ENCODE measurements at regions not wholly inside any gene's neighbourhood (a gene's known extent, or its start where the extent isn't known, plus 50 kb on each side); places are given as distances from the start of the nearest gene placed in this dataset.

- Histone ChIP-seq H3K36me3 (no peaks in the 10 kb centered on the region), H3K27me3 (replicated peaks in 1 of 7) (no peaks in the 10 kb centered on the region), H3K4me1 (no peaks in the 10 kb centered on the region), H3K9me3 (peaks cover 0 to 8% (median 0%) of the 10 kb centered on the region in 8 donors), H3K4me3 (no peak overlapping the region), H3K27ac (no peak overlapping the region)
- TF ChIP-seq POLR2A (IDR thresholded peaks at IDR 0.05) (no peak), POLR2AphosphoS5 (IDR thresholded peaks at IDR 0.05) (no peak), CTCF (IDR thresholded peaks at IDR 0.05 in 8 of 11, conservative IDR thresholded peaks at IDR 0.05 in 3 of 11) (no peak)
- 74 to 88% (median 88%) methylated on average over 2 of the region's 2 CpGs for WGBS, 5 donors
- intact Hi-C loops (cut with DNase I; ENCODE audit: low total_unique reads): no loop called here
- DNase-seq: no peak
Measured at GRCh38 chr20:6253396-6253795, 130.6 kb upstream of the FERMT1 start.

GRCh38 chr20:6245436-6245835 lies 122.6 kb upstream of the FERMT1 start:
- intact Hi-C loops (cut with DNase I; ENCODE audit: low total_unique reads): no loop called here
- no peak for TF ChIP-seq POLR2A (IDR thresholded peaks at IDR 0.05)
- no peak for TF ChIP-seq CTCF (IDR thresholded peaks at IDR 0.05 in 8 of 11, conservative IDR thresholded peaks at IDR 0.05 in 3 of 11)
- TF ChIP-seq POLR2AphosphoS5 (IDR thresholded peaks at IDR 0.05): no peak
- Histone ChIP-seq H3K27ac (no peak overlapping the region), H3K27me3 (replicated peaks in 1 of 7) (no peaks in the 10 kb centered on the region), H3K9me3 (peaks cover 0 to 12% (median 0%) of the 10 kb centered on the region in 8 donors), H3K4me3 (no peak overlapping the region), H3K4me1 (no peaks in the 10 kb centered on the region), H3K36me3 (no peaks in the 10 kb centered on the region)
- DNase-seq: no peak
- WGBS, 5 donors: 82 to 93% (median 91%) methylated on average over 3 to 4 of the region's 4 CpGs

- no peak overlapping the region for H3K4me3 ChIP-seq
- TF ChIP-seq POLR2A (IDR thresholded peaks at IDR 0.05) (no peak), CTCF (IDR thresholded peaks at IDR 0.05 in 8 of 11, conservative IDR thresholded peaks at IDR 0.05 in 3 of 11) (no peak), POLR2AphosphoS5 (IDR thresholded peaks at IDR 0.05) (no peak)
- DNase-seq: no peak
- H3K27me3 ChIP-seq (replicated peaks in 1 of 7): no peaks in the 10 kb centered on the region
- no peaks in the 10 kb centered on the region for H3K9me3 ChIP-seq
- WGBS, 5 donors: 94 to 100% (median 96%) methylated on average over 1 of the region's 1 CpG
- no peak overlapping the region for H3K27ac ChIP-seq
- no peaks in the 10 kb centered on the region for H3K36me3 ChIP-seq
- no peaks in the 10 kb centered on the region for H3K4me1 ChIP-seq
- intact Hi-C loops (cut with DNase I; ENCODE audit: low total_unique reads): no loop called here
Measured at GRCh38 chr20:6241591-6241990, 118.8 kb upstream of the FERMT1 start.

- Histone ChIP-seq H3K9me3 (no peaks in the 10 kb centered on the region), H3K27me3 (replicated peaks in 1 of 7) (no peaks in the 10 kb centered on the region), H3K36me3 (no peaks in the 10 kb centered on the region), H3K27ac (no peak overlapping the region), H3K4me1 (no peaks in the 10 kb centered on the region), H3K4me3 (no peak overlapping the region)
- intact Hi-C loops (cut with DNase I; ENCODE audit: low total_unique reads): no loop called here
- TF ChIP-seq CTCF (IDR thresholded peaks at IDR 0.05 in 8 of 11, conservative IDR thresholded peaks at IDR 0.05 in 3 of 11): no peak
- no peak for DNase-seq
- 90 to 97% (median 95%) methylated on average over 3 of the region's 3 CpGs for WGBS, 5 donors
Measured at GRCh38 chr20:6240059-6240458, 117.2 kb upstream of the FERMT1 start.

All from spleen (tissue), 11 donors.